ENCODE measurements at regions not wholly inside any gene's neighbourhood (a gene's known extent, or its start where the extent isn't known, plus 50 kb on each side); places are given as distances from the start of the nearest gene placed in this dataset.

GRCh38 chr18:38362286-38362792 is 796.7 kb upstream of the CELF4 start:
- no peak for DNase-seq (ENCODE audit: low read depth)
- TF ChIP-seq, protein P1, sequence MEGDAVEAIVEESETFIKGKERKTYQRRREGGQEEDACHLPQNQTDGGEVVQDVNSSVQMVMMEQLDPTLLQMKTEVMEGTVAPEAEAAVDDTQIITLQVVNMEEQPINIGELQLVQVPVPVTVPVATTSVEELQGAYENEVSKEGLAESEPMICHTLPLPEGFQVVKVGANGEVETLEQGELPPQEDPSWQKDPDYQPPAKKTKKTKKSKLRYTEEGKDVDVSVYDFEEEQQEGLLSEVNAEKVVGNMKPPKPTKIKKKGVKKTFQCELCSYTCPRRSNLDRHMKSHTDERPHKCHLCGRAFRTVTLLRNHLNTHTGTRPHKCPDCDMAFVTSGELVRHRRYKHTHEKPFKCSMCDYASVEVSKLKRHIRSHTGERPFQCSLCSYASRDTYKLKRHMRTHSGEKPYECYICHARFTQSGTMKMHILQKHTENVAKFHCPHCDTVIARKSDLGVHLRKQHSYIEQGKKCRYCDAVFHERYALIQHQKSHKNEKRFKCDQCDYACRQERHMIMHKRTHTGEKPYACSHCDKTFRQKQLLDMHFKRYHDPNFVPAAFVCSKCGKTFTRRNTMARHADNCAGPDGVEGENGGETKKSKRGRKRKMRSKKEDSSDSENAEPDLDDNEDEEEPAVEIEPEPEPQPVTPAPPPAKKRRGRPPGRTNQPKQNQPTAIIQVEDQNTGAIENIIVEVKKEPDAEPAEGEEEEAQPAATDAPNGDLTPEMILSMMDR (IDR thresholded peaks at IDR 0.05; ENCODE audit: insufficient read depth, low read length, poor library complexity, severe bottlenecking) = no peak
- H3K27me3 ChIP-seq (ENCODE audit: control insufficient read depth, insufficient read depth, low read length) = no peaks in the 10 kb centered on the region
- no peaks in the 10 kb centered on the region for H3K36me3 ChIP-seq (ENCODE audit: control insufficient read depth, insufficient read depth, low read length)
- no peak overlapping the region for H3K4me3 ChIP-seq (ENCODE audit: low read depth, low read length)

- TF ChIP-seq, protein P1 (IDR thresholded peaks at IDR 0.05; ENCODE audit: insufficient read depth, low read length, poor library complexity, severe bottlenecking) = no peak
- Histone ChIP-seq H3K27me3 (ENCODE audit: control insufficient read depth, insufficient read depth, low read length) (no peaks in the 10 kb centered on the region), H3K36me3 (ENCODE audit: control insufficient read depth, insufficient read depth, low read length) (no peaks in the 10 kb centered on the region), H3K4me3 (ENCODE audit: low read depth, low read length) (no peak overlapping the region)
- DNase-seq (ENCODE audit: low read depth) = no peak
These were observed 793.4 kb upstream of the CELF4 start for GRCh38 chr18:38358805-38359657.

GRCh38 chr18:38353149-38353548 is 787.6 kb upstream of the CELF4 start:
- H3K36me3 ChIP-seq (ENCODE audit: control insufficient read depth, insufficient read depth, low read length) = no peaks in the 10 kb centered on the region
- TF ChIP-seq, protein P1 (IDR thresholded peaks at IDR 0.05; ENCODE audit: insufficient read depth, low read length, poor library complexity, severe bottlenecking) = no peak
- no peak overlapping the region for H3K4me3 ChIP-seq (ENCODE audit: low read depth, low read length)
- no peaks in the 10 kb centered on the region for H3K27me3 ChIP-seq (ENCODE audit: control insufficient read depth, insufficient read depth, low read length)
- DNase-seq (ENCODE audit: low read depth) = no peak

DNA sequence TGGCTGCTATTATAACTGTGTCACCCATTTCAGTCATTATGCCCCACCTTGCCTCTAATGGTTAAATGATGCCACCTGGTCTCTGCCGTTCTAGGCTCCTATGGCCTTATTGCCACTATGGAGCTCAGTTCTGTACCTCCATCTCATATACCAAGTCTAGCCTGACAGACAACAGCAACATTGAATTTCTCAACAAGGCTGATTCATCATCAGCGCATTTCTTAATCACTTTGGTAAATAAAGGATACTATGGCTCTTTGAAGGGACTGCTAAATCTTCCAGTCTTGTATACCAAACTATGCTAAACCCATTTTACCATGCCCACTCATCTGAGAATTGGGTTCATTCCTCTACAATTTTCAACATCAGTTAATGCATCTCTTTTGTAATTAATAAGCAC is 784.5 kb upstream of the CELF4 start:
- no peaks in the 10 kb centered on the region for H3K36me3 ChIP-seq (ENCODE audit: control insufficient read depth, insufficient read depth, low read length)
- H3K4me3 ChIP-seq (ENCODE audit: low read depth, low read length) = no peak overlapping the region
- DNase-seq (ENCODE audit: low read depth) = no peak
- TF ChIP-seq, protein P1 (IDR thresholded peaks at IDR 0.05; ENCODE audit: insufficient read depth, low read length, poor library complexity, severe bottlenecking) = no peak
- H3K27me3 ChIP-seq (ENCODE audit: control insufficient read depth, insufficient read depth, low read length) = no peaks in the 10 kb centered on the region

- Histone ChIP-seq H3K36me3 (ENCODE audit: control insufficient read depth, insufficient read depth, low read length) (no peaks in the 10 kb centered on the region), H3K4me3 (ENCODE audit: low read depth, low read length) (no peak overlapping the region), H3K27me3 (ENCODE audit: control insufficient read depth, insufficient read depth, low read length) (no peaks in the 10 kb centered on the region)
- TF ChIP-seq, protein P1 (IDR thresholded peaks at IDR 0.05; ENCODE audit: insufficient read depth, low read length, poor library complexity, severe bottlenecking) = no peak
- no peak for DNase-seq (ENCODE audit: low read depth)
These were observed 765.0 kb upstream of the CELF4 start for GRCh38 chr18:38330573-38330972.

Data from kidney epithelial cell (primary cell).